Activated T-helper 1 cell treated with anti-CD3 and anti-CD28 coated beads, Interleukin-2, amount 50 U/mL, for 16 hours (primary cell): ENCODE measurements at regions not wholly inside any gene's neighbourhood (a gene's known extent, or its start where the extent isn't known, plus 50 kb on each side); places are given as distances from the start of the nearest gene placed in this dataset.

Experiments used
- DNase-seq, 2 donors: peaks; one replicate each; pipeline ENCODE4 v3.0.0-alpha.2; 2020; ENCODE audit warnings: low read depth in 1 of 2, low spot score in 1 of 2

- no peak for DNase-seq
Measured at GRCh38 chr5:7000310-7000709, 287.1 kb downstream of the TENT4A start.

GRCh38 chr5:7010591-7010990 is 297.4 kb downstream of the TENT4A start:
- DNase-seq = no peak

GRCh38 chr5:7012057-7012456 is 298.8 kb downstream of the TENT4A start:
- DNase-seq = no peak

GRCh38 chr5:7014611-7015010 is 301.4 kb downstream of the TENT4A start:
- DNase-seq = no peak

- no peak for DNase-seq
Measured at GRCh38 chr5:7015586-7016256, 302.5 kb downstream of the TENT4A start.

GRCh38 chr5:7016999-7017747 is 303.9 kb downstream of the TENT4A start:
- DNase-seq = no peak

- DNase-seq = no peak
Measured at GRCh38 chr5:7018198-7018597, 305.0 kb downstream of the TENT4A start.

- DNase-seq = no peak
Measured at GRCh38 chr5:7018601-7019000, 305.4 kb downstream of the TENT4A start.

GRCh38 chr5:7036192-7036835 is 323.1 kb downstream of the TENT4A start:
- no peak for DNase-seq

GRCh38 chr5:7039074-7039473 is 325.8 kb downstream of the TENT4A start:
- no peak for DNase-seq

GRCh38 chr5:7040111-7040510 is 326.9 kb downstream of the TENT4A start:
- no peak for DNase-seq

- DNase-seq = no peak
Measured at GRCh38 chr5:7043797-7044196, 330.6 kb downstream of the TENT4A start.

- DNase-seq = no peak
Measured at GRCh38 chr5:7047511-7048261, 334.5 kb downstream of the TENT4A start.

- no peak for DNase-seq
Measured at GRCh38 chr5:7050986-7051385, 337.8 kb downstream of the TENT4A start.

GRCh38 chr5:7053125-7053524 is 339.9 kb downstream of the TENT4A start:
- DNase-seq = no peak

- DNase-seq = no peak
Measured at GRCh38 chr5:7053528-7054209, 340.4 kb downstream of the TENT4A start.

- DNase-seq = no peak
Measured at GRCh38 chr5:7066471-7067235, 329.3 kb upstream of the ADCY2 start.

- no peak for DNase-seq
Measured at GRCh38 chr5:7068156-7068555, 327.8 kb upstream of the ADCY2 start.

- no peak for DNase-seq
Measured at GRCh38 chr5:7068899-7069298, 327.0 kb upstream of the ADCY2 start.

- no peak for DNase-seq
Measured at GRCh38 chr5:7072188-7072587, 323.8 kb upstream of the ADCY2 start.
